Nephron progenitor cell (in vitro differentiated cells): ENCODE measurements at regions not wholly inside any gene's neighbourhood (a gene's known extent, or its start where the extent isn't known, plus 50 kb on each side); places are given as distances from the start of the nearest gene placed in this dataset.

ENCODE experiments used
- DNase-seq: peaks from one replicate; pipeline ENCODE4 v3.0.0; 2021
- H3K27ac Mint-ChIP-seq: 2 replicates; pipeline ENCODE4 v1.8.0; 2021; ENCODE audit warnings: mild to moderate bottlenecking, moderate library complexity, mixed read lengths
- H3K27me3 Mint-ChIP-seq: 2 replicates; pipeline ENCODE4 v1.8.0; 2021; ENCODE audit warnings: mild to moderate bottlenecking, low read depth, mixed read lengths; ENCODE audit not compliant: poor library complexity
- H3K36me3 Mint-ChIP-seq: 2 replicates; pipeline ENCODE4 v1.8.0; 2021; ENCODE audit warnings: low read depth, mixed read lengths
- H3K4me1 Mint-ChIP-seq: 2 replicates; pipeline ENCODE4 v1.8.0; 2021; ENCODE audit warnings: mixed read lengths
- H3K4me3 Mint-ChIP-seq: 2 replicates; pipeline ENCODE4 v1.8.0; 2021; ENCODE audit warnings: mild to moderate bottlenecking, moderate library complexity, mixed read lengths
- H3K9me3 Mint-ChIP-seq: 2 replicates; pipeline ENCODE4 v1.8.0; 2021; ENCODE audit warnings: mild to moderate bottlenecking, moderate library complexity, mixed read lengths
- TF ChIP-seq, protein P1 (sequence below): fragments of 200-600 bp; sonication (generic); IDR thresholded peaks from 2 replicates; pipeline ENCODE4 v1.5.0; 2021; ENCODE audit warnings: antibody characterized with exemption

DNA sequence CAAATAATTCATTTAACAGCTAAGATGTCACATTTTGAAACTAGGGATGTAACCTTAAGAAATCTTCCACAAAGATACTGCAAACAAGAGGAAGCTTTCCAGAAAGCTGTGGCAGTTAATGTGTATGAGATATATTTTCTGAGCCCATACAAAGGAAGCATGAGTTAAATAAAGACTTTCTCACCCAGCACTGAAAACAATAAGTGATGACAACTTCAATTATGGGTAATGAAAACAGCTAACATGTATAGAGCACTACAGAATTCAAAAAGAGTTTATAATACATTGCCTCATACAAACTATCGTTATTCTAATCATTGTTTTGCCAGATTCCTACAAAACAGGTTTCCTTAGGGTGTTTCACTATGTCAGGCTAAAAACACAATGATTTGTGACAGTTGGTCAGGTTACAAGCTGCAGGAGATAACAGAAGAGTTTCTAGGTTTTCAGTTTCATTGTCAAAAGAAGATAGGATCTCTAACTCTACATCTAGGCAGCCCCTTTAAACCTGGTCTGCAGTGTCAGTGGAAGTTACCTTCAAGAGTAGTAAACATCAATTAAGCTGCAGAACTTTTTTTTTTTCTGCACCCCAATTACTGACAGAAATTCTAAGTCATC lies 618.1 kb upstream of the ADGRL3 start:
- TF ChIP-seq, protein P1, sequence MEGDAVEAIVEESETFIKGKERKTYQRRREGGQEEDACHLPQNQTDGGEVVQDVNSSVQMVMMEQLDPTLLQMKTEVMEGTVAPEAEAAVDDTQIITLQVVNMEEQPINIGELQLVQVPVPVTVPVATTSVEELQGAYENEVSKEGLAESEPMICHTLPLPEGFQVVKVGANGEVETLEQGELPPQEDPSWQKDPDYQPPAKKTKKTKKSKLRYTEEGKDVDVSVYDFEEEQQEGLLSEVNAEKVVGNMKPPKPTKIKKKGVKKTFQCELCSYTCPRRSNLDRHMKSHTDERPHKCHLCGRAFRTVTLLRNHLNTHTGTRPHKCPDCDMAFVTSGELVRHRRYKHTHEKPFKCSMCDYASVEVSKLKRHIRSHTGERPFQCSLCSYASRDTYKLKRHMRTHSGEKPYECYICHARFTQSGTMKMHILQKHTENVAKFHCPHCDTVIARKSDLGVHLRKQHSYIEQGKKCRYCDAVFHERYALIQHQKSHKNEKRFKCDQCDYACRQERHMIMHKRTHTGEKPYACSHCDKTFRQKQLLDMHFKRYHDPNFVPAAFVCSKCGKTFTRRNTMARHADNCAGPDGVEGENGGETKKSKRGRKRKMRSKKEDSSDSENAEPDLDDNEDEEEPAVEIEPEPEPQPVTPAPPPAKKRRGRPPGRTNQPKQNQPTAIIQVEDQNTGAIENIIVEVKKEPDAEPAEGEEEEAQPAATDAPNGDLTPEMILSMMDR, result no peak
- Mint-ChIP-seq H3K36me3 (no peaks in the 10 kb centered on the region), H3K4me3 (no peak overlapping the region), H3K27ac (no peak overlapping the region), H3K27me3 (no peaks in the 10 kb centered on the region), H3K4me1 (peaks cover 6% of the 10 kb centered on the region), H3K9me3 (no peaks in the 10 kb centered on the region)
- no peak for DNase-seq

DNA sequence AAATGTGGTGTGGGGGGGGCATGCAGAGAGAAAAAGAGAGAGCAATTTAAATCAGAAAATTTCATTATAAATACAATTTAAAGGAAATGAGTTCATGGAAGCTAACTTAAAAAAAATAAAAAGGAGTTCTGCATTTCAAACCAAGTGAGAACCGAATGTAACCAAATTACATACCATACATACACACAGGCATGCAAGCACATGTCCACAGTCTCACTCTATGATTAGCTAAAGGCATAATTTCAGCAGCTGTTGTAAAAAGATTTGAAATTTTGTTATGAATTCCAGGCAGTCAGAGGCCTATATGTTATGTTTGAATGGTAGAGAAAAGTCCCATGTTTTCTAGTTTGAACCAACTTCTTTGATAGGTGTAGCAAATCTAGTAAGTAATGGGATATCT lies 611.6 kb upstream of the ADGRL3 start:
- no peak for DNase-seq
- Mint-ChIP-seq H3K4me1 (no peaks in the 10 kb centered on the region), H3K4me3 (no peak overlapping the region), H3K27me3 (no peaks in the 10 kb centered on the region), H3K9me3 (no peaks in the 10 kb centered on the region), H3K36me3 (no peaks in the 10 kb centered on the region), H3K27ac (no peak overlapping the region)
- TF ChIP-seq, protein P1, result no peak

DNA sequence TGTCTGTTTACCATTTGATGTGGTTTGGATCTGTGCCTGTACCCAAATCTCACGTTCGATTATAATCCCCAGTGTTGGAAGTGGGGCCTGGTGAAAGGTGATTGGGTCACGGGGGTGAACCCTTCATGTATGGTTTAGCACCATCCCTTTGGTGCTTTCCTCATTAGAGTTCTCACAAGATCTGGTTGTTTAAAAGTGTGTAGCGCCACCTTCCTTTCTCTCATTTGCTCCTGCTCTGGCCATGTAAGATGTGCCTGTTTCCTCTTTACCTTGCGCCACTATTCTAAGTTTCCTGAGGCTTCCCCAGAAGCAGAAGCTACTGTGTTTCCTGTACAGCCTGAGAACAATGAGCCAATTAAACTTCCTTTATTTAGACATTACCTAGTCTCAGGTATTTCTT lies 610.7 kb upstream of the ADGRL3 start:
- TF ChIP-seq, protein P1, result no peak
- Mint-ChIP-seq H3K4me1 (no peaks in the 10 kb centered on the region), H3K27me3 (no peaks in the 10 kb centered on the region), H3K9me3 (no peaks in the 10 kb centered on the region), H3K36me3 (no peaks in the 10 kb centered on the region), H3K27ac (no peak overlapping the region), H3K4me3 (no peak overlapping the region)
- DNase-seq, result no peak

DNA sequence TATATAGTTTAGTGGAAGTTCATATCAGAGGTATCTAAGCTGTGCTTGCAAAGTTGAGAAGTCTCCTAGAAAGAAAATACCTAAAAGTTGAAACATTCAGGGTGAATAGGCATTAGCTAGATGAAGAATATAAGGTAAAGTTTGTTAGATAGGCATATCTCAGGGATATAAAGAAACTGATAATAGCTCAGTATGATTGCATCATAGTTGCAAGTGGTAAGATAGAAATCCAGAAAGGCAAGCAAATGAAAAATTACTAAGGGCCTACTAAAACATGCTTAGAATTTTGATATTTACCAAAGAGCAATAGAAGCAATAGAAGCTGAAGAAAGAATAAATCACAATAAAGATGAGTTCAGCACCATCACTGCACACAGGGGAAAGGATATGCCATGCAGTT lies 610.0 kb upstream of the ADGRL3 start:
- H3K4me1 Mint-ChIP-seq, result no peaks in the 10 kb centered on the region
- no peak for DNase-seq
- H3K9me3 Mint-ChIP-seq, result no peaks in the 10 kb centered on the region

DNA sequence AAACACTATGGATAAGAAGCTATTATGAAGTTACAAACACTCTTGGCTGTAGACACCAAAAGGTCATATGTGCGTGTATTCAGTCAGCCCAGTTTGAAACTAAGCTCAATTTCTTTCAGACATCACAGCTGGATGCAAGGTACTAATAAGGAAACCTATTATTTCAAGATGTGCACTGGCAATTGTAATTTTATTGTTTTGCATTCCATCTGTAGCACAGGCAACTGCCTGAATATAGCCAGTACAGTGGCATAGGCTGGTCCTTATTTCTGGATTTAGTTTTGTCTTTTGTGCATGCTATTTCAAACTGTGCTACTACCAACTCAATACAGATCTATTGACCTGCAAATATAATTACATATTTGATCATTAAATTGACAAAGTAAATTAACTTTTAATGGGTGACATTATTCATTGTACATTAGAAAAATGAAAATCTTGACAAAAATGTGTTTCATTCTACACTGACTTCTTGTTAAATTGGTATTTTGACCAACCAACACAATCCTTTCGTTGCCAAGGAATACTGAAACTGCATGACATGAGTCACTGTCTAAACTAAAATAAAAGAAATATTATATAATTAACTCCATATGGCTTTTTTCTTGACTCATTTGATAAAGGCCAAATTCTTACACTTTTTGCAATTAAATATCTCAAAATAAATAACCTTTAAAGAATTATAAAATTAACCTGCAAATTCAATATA lies 594.3 kb upstream of the ADGRL3 start:
- H3K27me3 Mint-ChIP-seq, result no peaks in the 10 kb centered on the region
- H3K4me1 Mint-ChIP-seq, result no peaks in the 10 kb centered on the region
- TF ChIP-seq, protein P1, result no peak
- H3K4me3 Mint-ChIP-seq, result no peak overlapping the region
- no peak for DNase-seq
- H3K36me3 Mint-ChIP-seq, result no peaks in the 10 kb centered on the region
- no peaks in the 10 kb centered on the region for H3K9me3 Mint-ChIP-seq
- no peak overlapping the region for H3K27ac Mint-ChIP-seq

More for the DNA sequence above, 610.0 kb upstream of the ADGRL3 start:
- no peak overlapping the region for H3K27ac Mint-ChIP-seq
- no peaks in the 10 kb centered on the region for H3K27me3 Mint-ChIP-seq
- no peaks in the 10 kb centered on the region for H3K36me3 Mint-ChIP-seq
- TF ChIP-seq, protein P1, result no peak
- no peak overlapping the region for H3K4me3 Mint-ChIP-seq
